GM13976 (cell line): ENCODE measurements at regions not wholly inside any gene's neighbourhood (a gene's known extent, or its start where the extent isn't known, plus 50 kb on each side); places are given as distances from the start of the nearest gene placed in this dataset.

ENCODE experiments used
- DNase-seq: peaks from one replicate; pipeline ENCODE4 v3.0.0; 2012; ENCODE audit warnings: low spot score
- in situ Hi-C: fragments of 300-500 bp; cut with MboI; formaldehyde crosslinking; loops from one replicate; pipeline ENCODE4 v1.12.0; 2022; ENCODE audit warnings: low sequenced_read_pairs, mixed read lengths, inconsistent platforms; ENCODE audit not compliant: unreplicated experiment
- TF ChIP-seq, protein P1 (sequence below): IDR thresholded peaks from 2 replicates; pipeline ENCODE4 v1.5.1; 2012; ENCODE audit warnings: borderline replicate concordance, mild to moderate bottlenecking; ENCODE audit not compliant: insufficient read depth; ENCODE audit errors: extremely low read depth, missing control alignments, control extremely low read depth

DNA sequence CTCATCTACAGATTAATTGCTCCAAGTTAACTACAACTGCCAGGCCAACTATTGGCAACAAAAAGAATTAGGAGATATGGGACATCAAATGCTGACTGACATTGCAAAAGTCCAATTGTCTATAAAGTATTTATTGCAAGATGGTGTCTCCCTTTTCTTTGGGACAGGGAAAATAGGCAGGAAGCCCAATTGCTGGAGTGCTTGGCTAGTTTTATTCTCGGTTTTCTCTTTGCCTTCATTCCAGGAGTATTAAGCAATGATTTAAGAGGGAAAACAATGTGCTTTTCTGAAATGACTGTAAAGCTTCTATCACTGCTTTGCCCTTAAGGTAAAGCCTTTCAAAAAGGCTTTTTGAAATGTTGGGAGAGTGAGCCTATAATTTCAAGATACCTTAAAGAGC is 62.8 kb upstream of the DIAPH2 start:
- TF ChIP-seq, protein P1, sequence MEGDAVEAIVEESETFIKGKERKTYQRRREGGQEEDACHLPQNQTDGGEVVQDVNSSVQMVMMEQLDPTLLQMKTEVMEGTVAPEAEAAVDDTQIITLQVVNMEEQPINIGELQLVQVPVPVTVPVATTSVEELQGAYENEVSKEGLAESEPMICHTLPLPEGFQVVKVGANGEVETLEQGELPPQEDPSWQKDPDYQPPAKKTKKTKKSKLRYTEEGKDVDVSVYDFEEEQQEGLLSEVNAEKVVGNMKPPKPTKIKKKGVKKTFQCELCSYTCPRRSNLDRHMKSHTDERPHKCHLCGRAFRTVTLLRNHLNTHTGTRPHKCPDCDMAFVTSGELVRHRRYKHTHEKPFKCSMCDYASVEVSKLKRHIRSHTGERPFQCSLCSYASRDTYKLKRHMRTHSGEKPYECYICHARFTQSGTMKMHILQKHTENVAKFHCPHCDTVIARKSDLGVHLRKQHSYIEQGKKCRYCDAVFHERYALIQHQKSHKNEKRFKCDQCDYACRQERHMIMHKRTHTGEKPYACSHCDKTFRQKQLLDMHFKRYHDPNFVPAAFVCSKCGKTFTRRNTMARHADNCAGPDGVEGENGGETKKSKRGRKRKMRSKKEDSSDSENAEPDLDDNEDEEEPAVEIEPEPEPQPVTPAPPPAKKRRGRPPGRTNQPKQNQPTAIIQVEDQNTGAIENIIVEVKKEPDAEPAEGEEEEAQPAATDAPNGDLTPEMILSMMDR = no peak
- no peak for DNase-seq
- in situ Hi-C loops = no loop called here
